ENCODE measurements at regions not wholly inside any gene's neighbourhood (a gene's known extent, or its start where the extent isn't known, plus 50 kb on each side); places are given as distances from the start of the nearest gene placed in this dataset.
"Not testable (repeated sequence)": the region's sequence is repeated elsewhere in the genome, so short reads cannot be mapped to it uniquely, and the experiment has no call there.

DNA sequence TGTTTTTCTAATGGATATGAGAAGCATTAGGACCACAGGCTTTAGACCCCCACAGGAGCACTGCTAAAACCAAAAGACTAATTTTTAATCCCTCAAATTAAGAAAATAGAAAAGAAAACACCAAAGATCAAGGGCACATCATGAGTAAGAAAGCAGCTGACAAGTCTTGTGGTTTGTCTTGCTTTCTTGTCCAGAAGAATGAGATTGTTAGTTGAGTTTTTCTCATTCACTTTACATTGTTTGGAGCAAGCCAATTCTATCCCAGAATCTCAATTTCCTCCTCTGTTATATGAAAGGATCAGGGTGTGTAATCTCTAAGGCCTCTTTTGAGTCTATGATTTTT lies 899.0 kb downstream of the KCNJ2 start:
- DNase-seq (ENCODE audit: low read depth, low spot score) = peak; percentile 56

DNA sequence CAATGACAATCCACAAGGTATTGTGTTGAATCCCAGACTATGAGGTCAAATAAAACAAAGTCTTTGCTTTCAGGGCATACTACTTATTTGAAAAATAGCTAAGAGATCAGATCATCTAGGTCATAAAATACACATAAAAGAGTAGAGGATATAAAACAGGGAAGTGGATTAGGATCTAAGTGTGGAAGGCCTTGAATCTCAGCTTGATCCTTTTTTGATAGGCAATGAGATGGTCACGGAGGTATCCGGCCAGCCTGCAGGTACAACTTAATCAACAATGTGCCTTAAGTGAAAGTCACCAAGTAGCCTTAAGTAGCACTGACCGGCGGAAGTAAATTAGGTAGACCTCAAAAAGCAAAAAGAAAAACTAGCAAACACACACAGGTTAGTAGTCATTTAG lies 901.7 kb downstream of the KCNJ2 start:
- no peak for DNase-seq (ENCODE audit: low read depth, low spot score)

DNA sequence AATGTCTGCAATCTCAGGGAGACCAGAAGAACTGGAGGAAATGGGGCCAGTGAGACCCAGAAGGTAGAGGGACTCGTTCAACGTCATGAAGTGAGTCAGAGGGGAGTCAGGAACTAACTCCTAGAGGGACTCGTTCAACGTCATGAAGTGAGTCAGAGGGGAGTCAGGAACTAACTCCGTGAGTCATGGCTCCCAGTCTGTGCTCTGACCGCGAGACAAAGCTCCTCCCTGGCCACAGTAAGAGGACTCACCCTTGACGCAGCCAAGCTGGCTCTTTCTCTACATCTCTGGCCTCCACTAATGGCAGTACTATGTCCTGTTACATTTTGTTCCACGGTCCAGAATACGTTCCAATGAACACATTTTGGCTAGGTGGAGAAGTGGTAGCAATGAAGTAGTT lies 902.5 kb downstream of the KCNJ2 start:
- DNase-seq (ENCODE audit: low read depth, low spot score) = peak; percentile 96

DNA sequence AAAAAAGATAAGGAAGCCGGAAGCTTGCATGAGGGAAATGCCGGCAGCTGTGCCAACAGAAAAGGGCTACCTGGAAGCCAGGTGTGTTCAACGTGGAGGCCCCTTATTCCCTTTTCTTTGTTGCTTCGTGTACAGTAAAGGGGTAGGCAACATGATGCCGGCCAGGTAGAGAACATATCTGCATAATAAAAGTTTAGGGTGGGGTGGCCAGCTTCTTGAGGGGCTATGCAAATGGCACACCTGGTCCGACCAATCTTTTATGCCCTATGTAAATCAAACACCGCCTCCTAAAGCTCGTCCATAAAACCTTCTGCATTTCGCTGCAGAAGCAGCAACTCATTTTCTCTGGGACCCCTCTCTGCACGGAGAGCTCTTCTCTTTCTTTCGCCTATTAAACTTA lies 911.6 kb downstream of the KCNJ2 start:
- DNase-seq (ENCODE audit: low read depth, low spot score) = no peak

DNA sequence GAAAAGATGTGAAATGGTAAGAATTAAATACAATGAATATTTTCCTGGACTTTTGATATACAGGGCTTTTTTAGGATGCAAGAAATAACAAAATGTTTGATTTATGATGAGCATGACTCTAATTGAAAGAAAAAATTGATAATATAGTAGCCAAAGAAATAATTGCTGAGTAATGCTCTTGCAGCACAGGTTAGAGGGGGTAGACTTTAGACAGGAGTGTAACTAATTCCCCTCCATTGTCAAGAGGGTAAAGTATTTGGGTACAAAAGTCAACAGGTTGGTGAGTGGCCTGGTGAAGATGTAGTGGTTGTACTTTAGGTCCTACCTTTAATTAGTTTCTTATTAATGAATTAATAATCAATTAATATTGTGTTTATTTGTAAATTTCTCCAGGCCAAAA lies 912.3 kb downstream of the KCNJ2 start:
- no peak for DNase-seq (ENCODE audit: low read depth, low spot score)

DNA sequence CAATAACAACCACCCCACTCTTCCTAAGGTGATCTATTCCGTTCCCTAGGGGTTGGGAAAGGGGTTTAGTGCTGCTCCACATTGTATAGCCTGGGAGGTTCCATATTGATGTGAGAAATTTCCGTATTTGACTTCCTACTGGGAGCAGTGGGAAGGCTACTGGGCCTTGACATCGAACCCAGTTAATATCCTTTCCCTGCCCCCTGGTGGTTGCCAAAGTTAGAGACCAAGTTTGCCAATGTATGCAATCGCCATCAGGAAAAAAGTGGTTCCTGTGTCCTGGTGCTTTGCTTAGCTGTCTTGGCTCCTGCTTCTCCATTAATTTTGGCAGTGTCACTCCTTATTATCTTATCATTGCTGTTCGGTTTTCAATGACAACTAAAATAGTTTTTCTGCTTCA lies 914.9 kb downstream of the KCNJ2 start:
- DNase-seq (ENCODE audit: low read depth, low spot score) = no peak

DNA sequence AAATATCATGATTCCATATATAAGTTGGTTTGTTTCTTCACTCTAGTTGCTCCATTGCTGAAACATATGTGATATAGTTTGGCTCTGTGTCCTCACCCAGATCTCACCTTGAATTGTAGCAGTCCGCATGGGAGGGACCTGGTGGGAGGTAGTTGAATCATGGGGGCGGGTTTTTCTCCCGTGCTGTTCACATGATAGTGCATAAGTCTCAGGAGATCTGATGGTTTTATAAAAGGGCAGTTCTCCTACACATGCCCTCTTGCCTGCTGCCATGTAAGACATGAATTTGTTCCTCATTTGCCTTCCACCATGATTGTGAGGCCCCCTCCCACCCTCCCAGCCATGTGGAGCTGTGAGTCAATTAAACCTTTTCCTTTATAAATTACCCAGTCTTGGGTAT lies 915.5 kb downstream of the KCNJ2 start:
- no peak for DNase-seq (ENCODE audit: low read depth, low spot score)

DNA sequence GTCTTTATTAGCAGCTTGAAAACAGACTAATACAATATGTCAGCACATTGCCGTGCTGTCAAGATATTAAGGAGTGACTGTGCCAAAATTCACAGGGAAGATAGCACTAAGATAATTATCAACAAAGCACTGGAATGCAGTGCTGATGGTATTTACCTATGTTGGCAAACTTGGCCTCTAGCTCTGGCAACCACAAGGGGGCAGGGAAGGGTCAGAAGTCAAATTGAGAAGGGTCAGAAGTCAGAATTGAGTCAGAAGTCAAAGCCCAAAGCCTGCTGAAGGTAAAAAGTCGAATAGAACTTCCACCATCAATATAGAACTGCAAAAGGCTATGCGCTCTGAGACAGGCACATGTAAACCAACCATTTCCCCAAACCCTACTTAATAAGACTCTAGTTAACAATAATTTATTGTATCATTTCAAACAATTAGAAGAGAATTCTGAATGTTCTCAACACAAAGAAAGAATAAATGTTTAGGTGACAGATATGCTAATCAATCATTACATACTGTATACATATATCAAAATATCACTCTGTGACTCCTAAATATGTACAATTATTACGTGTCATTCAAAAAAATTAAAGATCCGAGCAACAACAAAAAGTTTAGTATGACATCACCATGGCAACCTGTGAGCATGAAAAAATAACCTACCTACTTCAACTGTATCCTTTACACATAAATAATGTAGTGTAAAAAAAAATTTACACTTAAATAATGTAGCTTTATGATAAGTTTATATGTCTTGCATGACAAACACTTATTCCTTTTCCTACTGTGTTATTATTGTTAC lies 916.1 kb downstream of the KCNJ2 start:
- DNase-seq (ENCODE audit: low read depth, low spot score) = no peak

DNA sequence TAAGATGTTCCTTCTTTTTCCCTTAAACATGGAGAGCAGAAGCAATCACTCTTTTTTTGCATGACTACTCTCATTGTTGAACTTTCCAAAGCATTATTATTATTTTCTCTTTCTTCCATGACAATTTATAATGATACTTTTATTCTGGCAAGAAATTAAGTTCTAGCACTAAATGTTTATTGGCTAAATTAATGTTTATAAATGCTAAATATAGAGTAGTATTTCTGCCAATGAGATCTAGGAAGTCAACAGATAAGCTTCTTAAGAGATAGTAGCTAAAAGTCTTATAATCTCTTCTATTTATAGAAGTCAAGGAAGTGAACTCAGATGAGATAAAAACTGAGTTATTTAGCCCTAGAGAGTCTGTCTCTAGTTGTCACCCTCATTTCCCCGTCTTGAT lies 920.1 kb downstream of the KCNJ2 start:
- DNase-seq (ENCODE audit: low read depth, low spot score) = no peak

DNA sequence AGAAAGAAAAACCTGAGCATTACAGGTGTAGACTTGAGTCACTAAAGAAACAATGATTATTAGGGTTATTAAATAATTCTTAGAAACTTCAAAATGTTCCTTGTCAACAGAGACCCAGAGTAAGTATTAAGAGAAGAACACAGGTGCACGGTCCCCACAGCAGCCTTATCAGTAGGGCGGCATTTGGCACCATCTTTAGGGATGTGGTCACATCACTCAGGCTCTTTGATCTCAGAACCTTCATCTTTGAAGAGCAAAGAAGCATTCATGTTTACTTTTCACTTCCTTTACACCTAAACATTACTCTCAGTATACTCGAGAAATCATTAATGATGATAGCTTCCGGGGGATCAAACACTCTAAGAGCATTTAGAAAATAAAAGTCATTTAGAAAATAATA lies 928.7 kb downstream of the KCNJ2 start:
- DNase-seq (ENCODE audit: low read depth, low spot score) = no peak

DNA sequence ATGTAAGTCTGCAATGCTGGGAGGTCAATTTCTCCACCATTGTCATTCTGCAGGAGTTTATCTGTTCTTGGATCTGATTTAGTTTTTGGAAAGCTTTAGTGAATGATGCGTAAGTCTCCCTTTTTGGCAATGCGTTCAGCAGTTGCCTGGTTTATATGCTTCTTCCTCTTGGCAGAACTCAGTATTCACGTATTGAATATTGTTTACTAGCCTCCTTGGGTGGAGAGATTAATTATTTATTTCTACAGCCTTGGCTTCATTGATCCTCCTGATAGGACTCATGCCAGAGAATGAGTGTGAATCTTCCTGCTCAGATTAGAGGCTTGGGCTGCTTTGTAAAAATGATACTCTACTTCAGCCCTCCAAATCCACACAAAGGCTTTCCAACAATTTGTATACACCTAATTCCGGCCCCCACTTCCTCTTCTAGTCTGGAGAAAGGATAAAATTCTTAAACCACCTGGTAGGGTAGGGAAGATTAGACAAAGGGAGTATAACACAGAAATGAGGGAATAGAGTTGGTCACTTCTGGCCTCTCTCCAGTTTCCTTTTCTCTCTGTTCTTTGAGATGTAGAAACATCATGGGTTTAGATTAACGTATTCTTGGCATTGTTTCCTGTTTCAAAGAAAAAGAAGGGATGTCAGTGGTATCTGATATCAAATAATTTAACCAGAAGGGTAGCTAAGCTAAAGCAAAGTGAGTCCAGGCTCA lies 929.8 kb downstream of the KCNJ2 start:
- DNase-seq (ENCODE audit: low read depth, low spot score) = no peak

DNA sequence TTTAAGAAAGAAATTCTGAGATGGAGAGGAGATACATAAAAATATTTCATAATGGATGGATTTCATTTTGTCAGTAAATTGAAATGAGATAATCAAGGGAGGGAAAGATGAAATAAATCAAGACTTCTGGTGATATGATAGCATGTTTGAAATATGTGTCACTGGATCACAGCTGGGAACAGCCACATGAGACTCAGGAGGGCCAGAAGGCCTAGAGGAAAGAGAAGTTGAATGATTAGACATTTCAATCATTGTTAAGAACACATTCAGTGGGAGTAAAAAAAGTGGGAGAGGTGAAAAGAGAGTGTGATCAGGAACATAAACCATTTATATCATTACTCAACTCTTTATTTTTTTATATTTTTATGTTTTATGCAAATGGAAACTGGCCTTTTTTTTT lies 933.4 kb downstream of the KCNJ2 start:
- no peak for DNase-seq (ENCODE audit: low read depth, low spot score)

DNA sequence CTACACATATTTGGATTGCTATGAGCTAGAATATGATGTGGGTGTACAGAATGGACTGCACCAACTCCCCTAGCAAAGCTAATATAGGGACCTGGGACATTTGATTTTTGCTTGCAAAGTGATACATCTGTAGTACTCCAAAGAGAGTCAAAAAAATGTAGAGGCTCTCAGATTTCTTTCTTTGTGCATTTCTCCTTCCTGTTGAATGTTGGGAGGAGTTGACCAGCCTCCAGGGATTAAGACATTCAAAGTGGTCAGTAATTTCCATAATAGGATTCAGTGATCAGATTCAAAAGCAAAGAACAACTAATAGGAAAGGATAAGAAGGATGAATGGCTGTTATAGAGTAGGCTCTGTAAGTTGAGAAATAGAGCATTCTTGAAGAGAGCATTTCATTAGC lies 934.9 kb downstream of the KCNJ2 start:
- no peak for DNase-seq (ENCODE audit: low read depth, low spot score)

DNA sequence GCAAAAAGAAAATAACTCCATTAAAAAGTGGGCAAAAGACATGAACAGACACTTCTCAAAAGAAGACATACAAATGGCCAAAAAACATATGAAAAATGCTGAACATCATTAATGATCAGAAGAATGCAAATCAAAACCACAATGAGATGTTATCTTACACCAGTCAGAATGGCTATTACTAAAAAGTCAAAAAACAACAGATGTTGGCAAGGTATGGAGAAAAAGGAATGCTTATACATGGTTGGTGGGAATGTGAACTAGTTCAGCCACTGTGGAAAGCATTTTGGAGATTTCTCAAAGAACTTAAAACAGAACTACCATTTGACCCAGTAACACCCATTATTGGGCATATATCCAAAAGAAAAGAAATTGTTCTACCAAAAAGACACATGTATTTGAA lies 936.7 kb downstream of the KCNJ2 start:
- DNase-seq (ENCODE audit: low read depth, low spot score) = not testable (repeated sequence)

DNA sequence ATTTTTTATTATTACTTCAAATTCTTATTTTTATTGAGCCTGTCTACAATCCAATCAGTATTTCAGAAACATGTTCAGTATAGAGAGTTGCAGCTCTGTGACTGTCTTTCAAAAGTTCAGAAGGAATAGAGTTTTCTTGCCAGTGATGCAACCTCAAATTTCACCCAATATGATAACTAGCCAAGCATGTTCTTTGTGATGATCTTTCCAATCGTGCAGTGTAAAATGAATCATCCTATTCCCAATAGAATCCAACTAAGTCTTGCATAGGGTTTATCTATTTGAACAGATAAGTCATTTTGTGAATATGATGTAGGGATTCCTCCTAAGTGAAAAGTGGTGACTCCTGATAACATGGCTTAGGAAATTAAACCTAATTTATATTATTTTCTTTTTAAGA lies 937.8 kb downstream of the KCNJ2 start:
- no peak for DNase-seq (ENCODE audit: low read depth, low spot score)

DNA sequence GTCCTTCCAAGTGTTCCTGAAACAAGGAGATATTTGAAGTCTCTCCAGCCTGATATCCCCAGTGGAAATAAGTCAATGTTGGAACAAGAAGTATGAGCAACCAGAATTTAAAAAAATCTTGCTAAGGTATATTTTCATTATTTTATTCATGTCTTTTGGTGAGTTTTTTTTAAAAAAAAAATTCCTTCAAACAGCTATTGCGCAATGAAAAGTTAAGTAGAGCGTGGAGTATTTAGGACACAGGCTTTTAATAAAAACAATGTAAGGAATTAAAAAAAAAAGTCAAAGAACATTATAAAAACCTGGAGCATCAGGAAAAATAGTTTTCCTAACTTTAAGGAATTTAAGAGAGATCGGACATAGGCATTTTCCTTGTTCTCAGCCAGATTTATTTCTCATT lies 940.4 kb downstream of the KCNJ2 start:
- no peak for DNase-seq (ENCODE audit: low read depth, low spot score)

DNA sequence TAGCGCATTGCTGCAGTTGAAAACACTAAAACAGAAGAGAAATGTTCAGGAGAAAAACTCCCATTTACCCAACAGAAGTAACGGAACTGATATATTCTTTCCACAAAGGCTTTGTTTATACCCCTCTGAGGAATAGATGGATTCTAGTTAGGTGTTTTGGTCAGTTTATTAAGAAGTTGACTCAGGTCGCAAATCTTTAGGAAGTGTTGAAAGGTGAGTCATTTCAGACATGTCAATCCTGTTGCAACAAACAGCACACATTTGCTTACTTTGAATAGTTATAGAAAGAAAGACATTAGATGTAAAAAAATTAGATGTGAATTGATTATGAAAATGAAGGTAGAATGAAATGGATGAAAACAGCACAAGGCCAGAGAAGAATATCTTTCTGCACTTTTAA lies 941.0 kb downstream of the KCNJ2 start:
- DNase-seq (ENCODE audit: low read depth, low spot score) = peak; percentile 9

DNA sequence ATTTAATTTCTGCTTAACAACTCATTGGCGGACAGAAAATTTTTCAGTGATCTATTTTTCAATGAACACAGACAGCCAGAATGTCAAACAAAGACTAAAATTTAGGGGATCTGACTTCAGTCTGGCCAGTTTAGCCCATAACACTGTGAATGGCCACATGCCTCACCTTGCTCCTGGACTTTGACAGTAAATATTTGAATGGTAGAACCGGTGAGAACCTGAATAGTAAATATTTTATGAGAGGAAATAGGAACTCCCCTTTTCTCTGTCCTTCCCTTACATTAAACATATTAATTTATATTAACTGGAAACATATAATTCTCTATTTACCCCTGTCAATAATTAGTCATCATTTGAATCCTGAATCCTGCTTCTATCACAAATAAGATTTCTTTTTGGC lies 942.1 kb downstream of the KCNJ2 start:
- DNase-seq (ENCODE audit: low read depth, low spot score) = no peak

DNA sequence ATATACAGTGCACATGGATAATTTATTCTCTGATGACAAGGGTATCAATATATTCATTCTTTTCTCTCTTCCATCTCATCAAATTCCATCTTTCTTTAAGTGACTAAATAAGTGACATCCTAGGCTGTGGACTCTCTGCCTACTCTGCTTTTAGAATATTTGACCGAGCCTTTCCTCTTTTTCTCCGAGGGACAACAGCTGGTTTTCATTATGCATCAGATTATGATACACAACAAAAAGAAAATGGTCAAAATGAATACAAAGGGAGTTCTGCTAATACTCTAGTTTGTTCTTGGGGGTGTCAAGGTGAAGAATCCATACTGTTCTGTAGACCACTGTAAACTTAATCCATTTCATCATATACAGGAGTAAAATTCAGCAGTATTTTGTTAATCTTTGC lies 942.6 kb downstream of the KCNJ2 start:
- no peak for DNase-seq (ENCODE audit: low read depth, low spot score)

DNA sequence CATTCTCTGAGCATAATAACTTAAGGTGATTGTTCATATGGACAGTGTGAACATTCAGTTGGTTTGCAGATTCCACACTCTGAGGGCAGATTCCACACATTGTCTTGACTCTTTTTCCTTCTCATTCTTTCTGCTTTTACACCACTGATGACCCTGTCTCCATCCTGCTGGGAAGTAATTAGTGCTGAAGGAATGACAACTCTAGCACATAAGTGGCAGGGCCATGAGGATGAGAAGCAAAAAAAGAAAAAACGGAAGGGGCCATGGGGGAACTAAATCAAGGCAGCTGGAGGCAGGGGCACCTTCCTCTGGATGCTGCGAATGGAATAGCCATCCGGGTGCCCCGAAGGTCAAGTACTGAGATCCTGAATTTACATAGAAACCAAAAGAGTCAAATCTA lies 944.0 kb downstream of the KCNJ2 start:
- no peak for DNase-seq (ENCODE audit: low read depth, low spot score)

DNA sequence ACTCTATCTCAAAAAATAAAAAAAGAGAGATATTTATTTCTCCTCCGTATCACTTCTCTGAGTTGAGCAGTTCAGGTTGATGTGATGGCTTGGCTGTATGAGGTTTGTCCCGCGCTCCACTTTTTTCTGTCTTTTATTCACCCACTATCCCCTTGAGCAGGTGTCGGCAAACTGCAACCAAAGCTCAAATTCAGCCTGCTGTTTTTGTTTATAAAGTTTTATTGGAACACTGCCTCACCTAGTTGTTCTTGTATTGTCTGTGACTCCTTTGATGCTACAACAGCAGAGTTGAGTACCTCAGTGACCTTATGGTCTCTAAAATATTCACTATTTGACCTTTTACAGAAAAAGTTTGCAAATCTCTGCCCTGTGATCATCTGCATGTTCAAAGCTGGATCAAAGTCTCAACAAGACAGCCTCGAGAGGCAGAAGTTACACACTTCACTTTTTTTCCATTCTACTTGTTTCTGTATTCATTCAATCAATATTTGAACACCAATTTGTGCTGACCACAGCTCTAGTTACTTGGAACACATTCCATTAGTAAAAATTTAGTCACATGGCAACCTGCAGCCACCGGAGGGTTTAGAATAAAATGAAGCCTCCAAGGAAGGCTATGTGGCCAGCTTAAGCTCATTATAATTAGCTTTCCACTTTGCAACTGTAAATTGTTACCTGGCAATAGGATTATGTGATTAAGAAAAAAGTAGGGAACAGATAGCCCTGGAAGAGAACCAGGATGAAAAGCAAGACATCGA lies 945.8 kb downstream of the KCNJ2 start:
- no peak for DNase-seq (ENCODE audit: low read depth, low spot score)

DNA sequence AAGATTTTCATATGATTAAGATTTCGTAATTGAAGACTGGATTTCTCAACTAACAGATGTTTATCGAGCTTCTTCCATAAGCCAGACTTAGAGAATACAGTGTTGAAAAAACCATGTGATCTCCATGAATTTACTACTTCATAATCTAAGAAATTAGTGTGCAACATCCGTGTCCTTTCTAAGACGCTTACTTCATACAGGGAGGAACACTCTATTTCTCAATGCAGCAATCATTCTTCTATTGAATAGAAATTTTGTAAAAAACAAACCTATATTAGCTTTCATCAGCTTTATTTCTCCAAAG lies 946.3 kb downstream of the KCNJ2 start:
- no peak for DNase-seq (ENCODE audit: low read depth, low spot score)

DNA sequence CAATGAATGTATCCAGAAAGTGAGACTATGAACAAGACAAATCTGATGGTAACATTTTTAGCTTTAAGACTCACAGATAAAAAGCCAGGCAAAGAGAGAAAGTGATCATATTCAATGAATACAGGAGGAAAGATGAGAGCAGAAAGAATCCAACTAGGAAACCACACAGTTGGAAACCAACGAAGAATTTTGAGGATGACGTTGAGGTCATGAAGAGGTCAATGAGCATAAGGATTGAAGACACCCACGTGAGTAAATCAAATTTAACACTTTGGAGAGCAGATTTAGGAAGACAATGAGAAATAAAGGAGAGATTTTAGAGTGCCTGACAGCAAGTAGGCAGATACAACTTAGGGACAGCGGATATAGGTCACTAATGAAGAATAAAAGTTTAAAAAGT lies 948.1 kb downstream of the KCNJ2 start:
- DNase-seq (ENCODE audit: low read depth, low spot score) = peak; percentile 50
